ENCODE measurements at regions not wholly inside any gene's neighbourhood (a gene's known extent, or its start where the extent isn't known, plus 50 kb on each side); places are given as distances from the start of the nearest gene placed in this dataset.
"Not testable (repeated sequence)": the region's sequence is repeated elsewhere in the genome, so short reads cannot be mapped to it uniquely, and the experiment has no call there.

DNA sequence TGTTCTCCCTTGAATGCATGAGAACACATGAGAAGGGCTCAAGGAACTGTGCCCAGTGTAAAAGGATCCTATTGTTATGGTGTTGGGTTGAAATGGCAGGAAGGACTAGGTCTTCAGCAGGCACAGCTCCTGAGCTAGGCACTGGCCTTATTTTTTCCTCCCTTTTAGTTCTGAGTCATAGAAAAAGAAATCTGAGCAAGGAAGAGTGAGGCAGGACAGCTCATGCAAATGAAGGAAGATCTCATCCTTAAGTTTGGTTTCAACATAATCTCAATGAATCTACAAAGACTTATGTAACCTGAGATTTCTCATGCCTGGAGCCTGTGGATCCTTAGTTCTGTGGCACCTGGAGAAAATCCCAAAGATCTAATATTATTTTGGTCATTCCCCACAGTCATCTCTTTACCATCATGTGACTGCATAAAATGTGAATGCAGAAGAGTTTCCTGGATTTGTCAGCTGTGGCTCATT, 188.6 kb upstream of the TBL1XR1 start:
- TF ChIP-seq EZH2 (IDR thresholded peaks at IDR 0.05; ENCODE audit: borderline replicate concordance, insufficient read depth, low read depth, low read length, poor library complexity, severe bottlenecking): no peak
- TF ChIP-seq, protein P1, sequence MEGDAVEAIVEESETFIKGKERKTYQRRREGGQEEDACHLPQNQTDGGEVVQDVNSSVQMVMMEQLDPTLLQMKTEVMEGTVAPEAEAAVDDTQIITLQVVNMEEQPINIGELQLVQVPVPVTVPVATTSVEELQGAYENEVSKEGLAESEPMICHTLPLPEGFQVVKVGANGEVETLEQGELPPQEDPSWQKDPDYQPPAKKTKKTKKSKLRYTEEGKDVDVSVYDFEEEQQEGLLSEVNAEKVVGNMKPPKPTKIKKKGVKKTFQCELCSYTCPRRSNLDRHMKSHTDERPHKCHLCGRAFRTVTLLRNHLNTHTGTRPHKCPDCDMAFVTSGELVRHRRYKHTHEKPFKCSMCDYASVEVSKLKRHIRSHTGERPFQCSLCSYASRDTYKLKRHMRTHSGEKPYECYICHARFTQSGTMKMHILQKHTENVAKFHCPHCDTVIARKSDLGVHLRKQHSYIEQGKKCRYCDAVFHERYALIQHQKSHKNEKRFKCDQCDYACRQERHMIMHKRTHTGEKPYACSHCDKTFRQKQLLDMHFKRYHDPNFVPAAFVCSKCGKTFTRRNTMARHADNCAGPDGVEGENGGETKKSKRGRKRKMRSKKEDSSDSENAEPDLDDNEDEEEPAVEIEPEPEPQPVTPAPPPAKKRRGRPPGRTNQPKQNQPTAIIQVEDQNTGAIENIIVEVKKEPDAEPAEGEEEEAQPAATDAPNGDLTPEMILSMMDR (IDR thresholded peaks at IDR 0.05): no peak
- no peak overlapping the region for H3K27ac Mint-ChIP-seq

DNA sequence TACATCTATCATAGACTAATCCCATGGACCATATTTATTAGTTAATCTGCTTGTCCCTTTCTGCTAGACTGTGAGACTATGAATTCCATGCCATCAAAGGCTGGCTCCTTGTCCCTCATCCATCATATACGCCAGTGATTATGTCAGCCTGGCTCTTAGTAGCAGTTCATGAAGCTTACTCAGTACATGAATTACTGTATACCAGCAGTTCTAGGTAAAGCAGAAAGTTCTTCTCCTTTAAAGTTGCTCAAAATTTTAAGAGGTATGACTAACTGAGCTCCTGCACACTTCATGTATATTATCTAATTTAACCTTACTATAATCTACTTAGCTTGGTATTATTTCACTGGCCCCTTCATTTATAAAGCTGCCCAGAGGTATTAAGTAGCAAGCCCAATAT, 190.9 kb upstream of the TBL1XR1 start:
- intact Hi-C loops (cut with micrococcal nuclease): no loop called here
- Histone ChIP-seq H3K4me3 (ENCODE audit: control extremely low read depth in 1 of 5, extremely low read depth in 1 of 5, insufficient read depth in 1 of 5, low read depth in 2 of 5, low read length in 4 of 5) (no peak overlapping the region), H3K27me3 (replicated peaks in 1 of 4; ENCODE audit: control extremely low read depth in 1 of 4, control insufficient read depth in 3 of 4, insufficient read depth in 4 of 4, low read length in 3 of 4) (no peaks in the 10 kb centered on the region), H3K9ac (ENCODE audit: low read length) (no peak overlapping the region), H3K27ac (ENCODE audit: low read length in 2 of 2) (no peak overlapping the region), H3K79me2 (ENCODE audit: control insufficient read depth, insufficient read depth, low read length) (no peaks in the 10 kb centered on the region), H3K4me2 (replicated peaks; ENCODE audit: low read depth, low read length, poor library complexity, severe bottlenecking) (no peak overlapping the region), H3K9me3 (ENCODE audit: control extremely low read depth in 1 of 3, control insufficient read depth in 2 of 3, insufficient read depth in 1 of 3, low read length in 2 of 3) (no peaks in the 10 kb centered on the region), H3K36me3 (replicated peaks in 1 of 2; ENCODE audit: control extremely low read depth in 1 of 2, control insufficient read depth in 1 of 2, extremely low read depth in 1 of 2, insufficient read depth in 2 of 2, low read length in 1 of 2) (no peaks in the 10 kb centered on the region), H3K4me1 (ENCODE audit: control insufficient read depth in 2 of 2, insufficient read depth in 2 of 2, low read length in 2 of 2) (no peaks in the 10 kb centered on the region), H2AFZ (ENCODE audit: insufficient read depth, low read depth, low read length, poor library complexity, severe bottlenecking) (no peak overlapping the region), H4K20me1 (ENCODE audit: control insufficient read depth, insufficient read depth, low read length, poor library complexity, severe bottlenecking) (no peaks in the 10 kb centered on the region)
- ChIA-PET CTCF (interaction anchor here (0.7 kb wide), 1 partner anchor 20 kb away, joined by 3 read pairs; no protein-coding TSS in a partner anchor), POLR2A (interaction anchor here (0.7 kb wide), 1 partner anchor 456 kb away, joined by 3 read pairs; no protein-coding TSS in a partner anchor)
- H3K9me3 Mint-ChIP-seq (ENCODE audit: insufficient read depth): no peaks in the 10 kb centered on the region
- peaks cover 8% of the 10 kb centered on the region for H3K4me1 Mint-ChIP-seq
- WGBS (ENCODE audit: insufficient coverage): no CpG with 5 or more reads among the region's 1 CpG
- ATAC-seq (ENCODE audit: low read depth): no peak
- H3K4me3 Mint-ChIP-seq: no peak overlapping the region
- no peak overlapping the region for H3K27ac Mint-ChIP-seq
- TF ChIP-seq, protein P1 (IDR thresholded peaks at IDR 0.05): no peak
- no peak for TF ChIP-seq EZH2 (IDR thresholded peaks at IDR 0.05; ENCODE audit: borderline replicate concordance, insufficient read depth, low read depth, low read length, poor library complexity, severe bottlenecking)
- DNase-seq: no peak
- no peaks in the 10 kb centered on the region for H3K27me3 Mint-ChIP-seq

More for the DNA sequence above, 188.6 kb upstream of the TBL1XR1 start:
- ChIA-PET POLR2A (no interaction called here), CTCF (no interaction called here)
- Mint-ChIP-seq H3K27me3 (no peaks in the 10 kb centered on the region), H3K4me3 (no peak overlapping the region), H3K4me1 (peaks cover 9% of the 10 kb centered on the region), H3K9me3 (ENCODE audit: insufficient read depth) (no peaks in the 10 kb centered on the region)
- intact Hi-C loops (cut with micrococcal nuclease): no loop called here
- DNase-seq (no peak), ATAC-seq (ENCODE audit: low read depth) (no peak)
- no peak overlapping the region for H3K4me2 ChIP-seq (replicated peaks; ENCODE audit: low read depth, low read length, poor library complexity, severe bottlenecking)
- H4K20me1 ChIP-seq (ENCODE audit: control insufficient read depth, insufficient read depth, low read length, poor library complexity, severe bottlenecking): no peaks in the 10 kb centered on the region
- no peak overlapping the region for H2AFZ ChIP-seq (ENCODE audit: insufficient read depth, low read depth, low read length, poor library complexity, severe bottlenecking)
- no peak overlapping the region for H3K27ac ChIP-seq (ENCODE audit: low read length in 2 of 2)
- peaks cover 0 to 2% (median under 1%) of the 10 kb centered on the region in 3 donors for H3K9me3 ChIP-seq (ENCODE audit: control extremely low read depth in 1 of 3, control insufficient read depth in 2 of 3, insufficient read depth in 1 of 3, low read length in 2 of 3)
- H3K36me3 ChIP-seq (replicated peaks in 1 of 2; ENCODE audit: control extremely low read depth in 1 of 2, control insufficient read depth in 1 of 2, extremely low read depth in 1 of 2, insufficient read depth in 2 of 2, low read length in 1 of 2): no peaks in the 10 kb centered on the region
- no peaks in the 10 kb centered on the region for H3K79me2 ChIP-seq (ENCODE audit: control insufficient read depth, insufficient read depth, low read length)
- no peak overlapping the region for H3K4me3 ChIP-seq (ENCODE audit: control extremely low read depth in 1 of 5, extremely low read depth in 1 of 5, insufficient read depth in 1 of 5, low read depth in 2 of 5, low read length in 4 of 5)
- H3K27me3 ChIP-seq (replicated peaks in 1 of 4; ENCODE audit: control extremely low read depth in 1 of 4, control insufficient read depth in 3 of 4, insufficient read depth in 4 of 4, low read length in 3 of 4): no peaks in the 10 kb centered on the region
- no peak overlapping the region for H3K9ac ChIP-seq (ENCODE audit: low read length)
- H3K4me1 ChIP-seq (ENCODE audit: control insufficient read depth in 2 of 2, insufficient read depth in 2 of 2, low read length in 2 of 2): no peaks in the 10 kb centered on the region

DNA sequence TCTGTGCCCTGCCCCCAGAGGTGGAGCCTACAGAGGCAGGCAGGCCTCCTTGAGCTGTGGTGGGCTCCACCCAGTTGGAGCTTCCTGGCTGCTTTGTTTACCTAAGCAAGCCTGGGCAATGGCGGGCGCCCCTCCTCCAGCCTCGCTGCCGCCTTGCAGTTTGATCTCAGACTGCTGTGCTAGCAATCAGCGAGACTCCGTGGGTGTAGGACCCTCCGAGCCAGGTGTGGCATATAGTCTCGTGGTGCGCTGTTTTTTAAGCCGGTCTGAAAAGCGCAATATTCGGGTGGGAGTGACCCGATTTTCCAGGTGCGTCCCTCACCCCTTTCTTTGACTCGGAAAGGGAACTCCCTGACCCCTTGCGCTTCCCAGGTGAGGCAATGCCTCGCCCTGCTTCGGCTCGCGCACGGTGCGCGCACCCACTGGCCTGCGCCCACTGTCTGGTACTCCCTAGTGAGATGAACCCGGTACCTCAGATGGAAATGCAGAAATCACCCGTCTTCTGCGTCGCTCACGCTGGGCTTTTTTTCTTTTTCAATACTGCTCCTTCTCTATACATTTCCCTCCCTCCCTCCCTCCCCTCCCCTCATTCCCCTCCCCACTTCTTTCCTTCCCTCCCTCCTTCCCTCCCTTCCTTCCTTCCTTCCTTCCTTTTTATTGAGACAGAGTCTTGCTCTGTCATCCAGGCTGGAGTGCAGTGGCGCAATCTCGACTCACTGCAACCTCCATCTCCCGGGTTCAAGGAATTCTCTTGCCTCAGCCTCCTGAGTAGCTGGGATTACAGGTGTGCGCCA, 197.1 kb upstream of the TBL1XR1 start:
- CTCF ChIA-PET; H3K4me3 Mint-ChIP-seq; H3K4me1 ChIP-seq (ENCODE audit: control insufficient read depth in 2 of 2, insufficient read depth in 2 of 2, low read length in 2 of 2); H3K79me2 ChIP-seq (ENCODE audit: control insufficient read depth, insufficient read depth, low read length); H3K9me3 ChIP-seq (ENCODE audit: control extremely low read depth in 1 of 3, control insufficient read depth in 2 of 3, insufficient read depth in 1 of 3, low read length in 2 of 3); H3K9ac ChIP-seq (ENCODE audit: low read length); H2AFZ ChIP-seq (ENCODE audit: insufficient read depth, low read depth, low read length, poor library complexity, severe bottlenecking); H3K36me3 ChIP-seq (replicated peaks in 1 of 2; ENCODE audit: control extremely low read depth in 1 of 2, control insufficient read depth in 1 of 2, extremely low read depth in 1 of 2, insufficient read depth in 2 of 2, low read length in 1 of 2); H3K9me3 Mint-ChIP-seq (ENCODE audit: insufficient read depth); H3K27me3 ChIP-seq (replicated peaks in 1 of 4; ENCODE audit: control extremely low read depth in 1 of 4, control insufficient read depth in 3 of 4, insufficient read depth in 4 of 4, low read length in 3 of 4); H3K27ac ChIP-seq (ENCODE audit: low read length in 2 of 2); H3K4me1 Mint-ChIP-seq; H3K4me2 ChIP-seq (replicated peaks; ENCODE audit: low read depth, low read length, poor library complexity, severe bottlenecking); intact Hi-C loops (cut with micrococcal nuclease); H3K27ac Mint-ChIP-seq; H4K20me1 ChIP-seq (ENCODE audit: control insufficient read depth, insufficient read depth, low read length, poor library complexity, severe bottlenecking); H3K4me3 ChIP-seq (ENCODE audit: control extremely low read depth in 1 of 5, extremely low read depth in 1 of 5, insufficient read depth in 1 of 5, low read depth in 2 of 5, low read length in 4 of 5); POLR2A ChIA-PET; ATAC-seq (ENCODE audit: low read depth); H3K27me3 Mint-ChIP-seq; DNase-seq: not testable (repeated sequence)
- WGBS (ENCODE audit: insufficient coverage): 85% methylated on average over 8 of the region's 33 CpGs
